ENCODE measurements at regions not wholly inside any gene's neighbourhood (a gene's known extent, or its start where the extent isn't known, plus 50 kb on each side); places are given as distances from the start of the nearest gene placed in this dataset.

DNA sequence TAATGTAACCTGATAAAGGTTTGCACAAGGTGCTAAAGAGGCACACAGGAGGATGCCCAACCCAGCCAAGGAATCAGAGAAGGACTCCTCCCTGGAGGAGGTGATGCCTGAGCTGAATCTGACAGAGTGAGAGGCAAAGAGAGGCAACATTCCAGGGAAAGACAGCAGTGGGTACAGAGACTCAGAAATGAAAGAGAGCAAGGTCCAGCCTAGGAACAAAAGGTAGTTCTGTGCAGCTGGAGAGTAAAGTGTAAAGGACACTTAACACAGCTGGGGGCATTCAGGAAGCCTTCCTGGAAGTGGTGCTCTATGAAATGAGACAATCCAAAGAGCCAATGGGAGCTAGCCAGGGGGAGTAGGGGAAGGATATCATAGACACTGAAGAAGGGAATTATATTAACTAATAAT is 181.0 kb upstream of the GLI2 start:
- Histone ChIP-seq H3K4me3 (ENCODE audit: extremely low read depth in 1 of 4, insufficient read depth in 2 of 4, low read depth in 3 of 4, low read length in 4 of 4) (no peak overlapping the region), H3K36me3 (ENCODE audit: control insufficient read depth in 2 of 4, insufficient read depth in 4 of 4, low read length in 3 of 4) (no peaks in the 10 kb centered on the region), H2AFZ (ENCODE audit: low read length) (no peak overlapping the region), H3K14ac (ENCODE audit: insufficient read length) (no peak overlapping the region), H2BK120ac (replicated peaks; ENCODE audit: low read depth, low read length) (no peak overlapping the region), H4K5ac (ENCODE audit: insufficient read length, low read depth, low read length) (no peak overlapping the region), H2BK15ac (ENCODE audit: low read length) (0 out of 2 replicates have a peak overlapping the region, but pooled peaks have one; percentile 62), H3K27me3 (replicated peaks in 1 of 4; ENCODE audit: control insufficient read depth in 3 of 4, extremely low read depth in 1 of 4, insufficient read depth in 3 of 4, low read length in 3 of 4) (peaks cover 4 to 25% (median 19%) of the 10 kb centered on the region in 4 experiments), H3K9me3 (ENCODE audit: insufficient read depth in 2 of 2, low read depth in 1 of 2, low read length in 1 of 2) (no peaks in the 10 kb centered on the region), H3K4ac (replicated peaks; ENCODE audit: insufficient read length, low read depth, low read length) (no peak overlapping the region), H2AK5ac (ENCODE audit: low read depth, low read length) (no peak overlapping the region), H2BK20ac (ENCODE audit: low read length) (no peak overlapping the region), H3K4me2 (ENCODE audit: insufficient read depth in 1 of 2, low read depth in 2 of 2, low read length in 2 of 2) (no peak overlapping the region), H3K56ac (replicated peaks; ENCODE audit: insufficient read length, low read depth, low read length) (no peak overlapping the region), H3K4me1 (replicated peaks in 1 of 4; ENCODE audit: control insufficient read depth in 3 of 4, insufficient read depth in 4 of 4, low read length in 3 of 4) (no peaks in the 10 kb centered on the region; a peak in 1 of 7 replicates), H3K79me2 (ENCODE audit: control insufficient read depth in 1 of 2, insufficient read depth in 2 of 2, low read length in 2 of 2) (no peaks in the 10 kb centered on the region), H3K23ac (ENCODE audit: insufficient read length) (no peak overlapping the region), H3K79me1 (ENCODE audit: low read depth, low read length) (no peaks in the 10 kb centered on the region), H3K27ac (ENCODE audit: low read depth, low read length) (no peak overlapping the region), H3K23me2 (ENCODE audit: low read depth, low read length) (peaks cover 2% of the 10 kb centered on the region; the same call in 1 of the 2 replicates), H4K91ac (replicated peaks; ENCODE audit: insufficient read length, low read length) (no peak overlapping the region), H4K8ac (ENCODE audit: extremely low read depth, insufficient read depth, low read length) (no peak overlapping the region), H4K20me1 (replicated peaks in 1 of 2; ENCODE audit: control insufficient read depth in 1 of 2, insufficient read depth in 2 of 2, low read length in 2 of 2) (no peaks in the 10 kb centered on the region), H3K9ac (replicated peaks in 1 of 4; ENCODE audit: extremely low read depth in 1 of 4, low read depth in 3 of 4, low read length in 3 of 4) (no peak overlapping the region), H2BK12ac (ENCODE audit: low read depth, low read length) (no peak overlapping the region), H2BK5ac (ENCODE audit: low read depth, low read length) (no peak overlapping the region), H3K18ac (ENCODE audit: extremely low read depth, low read length) (no peak overlapping the region)
- FAIRE-seq = no peak
- POLR2A ChIA-PET (ENCODE audit: partially characterized antibody) = interaction anchor here (1.1 kb wide), 1 partner anchor 8 kb away, joined by 4 read pairs; no protein-coding TSS in a partner anchor
- DNase-seq (ENCODE audit: low read depth in 1 of 2, low spot score in 2 of 2) = no peak
- CTCF ChIA-PET (ENCODE audit: partially characterized antibody) = interaction anchor here (0.7 to 5.6 kb wide), 12 partner anchors 8 to 253 kb away, joined by 3 to 38 read pairs (median 4); no protein-coding TSS in a partner anchor
- TF ChIP-seq POLR2A (IDR thresholded peaks at IDR 0.05; ENCODE audit: control extremely low read depth in 1 of 2, low read depth in 2 of 2, low read length in 2 of 2) (no peak), MAFK (IDR thresholded peaks at IDR 0.05; ENCODE audit: low read depth, low read length) (no peak), GABPA (IDR thresholded peaks at IDR 0.05; ENCODE audit: borderline replicate concordance, insufficient read depth, low read length) (no peak), SIX5 (IDR thresholded peaks at IDR 0.05; ENCODE audit: low read depth, low read length) (no peak), POLR2AphosphoS5 (IDR thresholded peaks at IDR 0.05; ENCODE audit: low read depth, low read length) (no peak), RBBP5 (IDR thresholded peaks at IDR 0.05; ENCODE audit: borderline replicate concordance, low read depth, low read length) (no peak), JUN (IDR thresholded peaks at IDR 0.05; ENCODE audit: low read depth, low read length) (no peak), SUZ12 (IDR thresholded peaks at IDR 0.05; ENCODE audit: low read length) (no peak), SAP30 (IDR thresholded peaks at IDR 0.05; ENCODE audit: insufficient read depth, insufficient replicate concordance, low read length) (no peak), ASH2L (IDR thresholded peaks at IDR 0.05; ENCODE audit: low read length) (no peak)
- TF ChIP-seq, protein P1, sequence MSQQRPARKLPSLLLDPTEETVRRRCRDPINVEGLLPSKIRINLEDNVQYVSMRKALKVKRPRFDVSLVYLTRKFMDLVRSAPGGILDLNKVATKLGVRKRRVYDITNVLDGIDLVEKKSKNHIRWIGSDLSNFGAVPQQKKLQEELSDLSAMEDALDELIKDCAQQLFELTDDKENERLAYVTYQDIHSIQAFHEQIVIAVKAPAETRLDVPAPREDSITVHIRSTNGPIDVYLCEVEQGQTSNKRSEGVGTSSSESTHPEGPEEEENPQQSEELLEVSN (IDR thresholded peaks at IDR 0.05) = no peak
- TF ChIP-seq, protein P2, sequence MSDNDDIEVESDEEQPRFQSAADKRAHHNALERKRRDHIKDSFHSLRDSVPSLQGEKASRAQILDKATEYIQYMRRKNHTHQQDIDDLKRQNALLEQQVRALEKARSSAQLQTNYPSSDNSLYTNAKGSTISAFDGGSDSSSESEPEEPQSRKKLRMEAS (IDR thresholded peaks at IDR 0.05) = no peak
